EL (cell line): ENCODE measurements at regions not wholly inside any gene's neighbourhood (a gene's known extent, or its start where the extent isn't known, plus 50 kb on each side); places are given as distances from the start of the nearest gene placed in this dataset.

Source experiments
- DNase-seq: peaks from one replicate; pipeline ENCODE4 v3.0.0-alpha.2; 2016

GRCh38 chr5:2177244-2177643 lies 294.5 kb upstream of the IRX4 start:
- no peak for DNase-seq

- DNase-seq, result no peak
These were observed 293.9 kb upstream of the IRX4 start for GRCh38 chr5:2176581-2176980.

- DNase-seq, result no peak
These were observed 293.2 kb upstream of the IRX4 start for GRCh38 chr5:2175842-2176404.

GRCh38 chr5:2175041-2175440 lies 292.3 kb upstream of the IRX4 start:
- DNase-seq, result no peak

GRCh38 chr5:2174538-2174937 lies 291.8 kb upstream of the IRX4 start:
- no peak for DNase-seq

- DNase-seq, result no peak
These were observed 290.6 kb upstream of the IRX4 start for GRCh38 chr5:2173151-2173834.

GRCh38 chr5:2172471-2172870 lies 289.7 kb upstream of the IRX4 start:
- DNase-seq, result no peak

- DNase-seq, result no peak
These were observed 288.0 kb upstream of the IRX4 start for GRCh38 chr5:2170761-2171160.

- no peak for DNase-seq
These were observed 287.4 kb upstream of the IRX4 start for GRCh38 chr5:2169850-2170760.

- DNase-seq, result no peak
These were observed 286.7 kb upstream of the IRX4 start for GRCh38 chr5:2169430-2169808.

GRCh38 chr5:2168601-2169429 lies 286.1 kb upstream of the IRX4 start:
- no peak for DNase-seq

GRCh38 chr5:2167671-2168070 lies 284.9 kb upstream of the IRX4 start:
- no peak for DNase-seq

- DNase-seq, result no peak
These were observed 284.3 kb upstream of the IRX4 start for GRCh38 chr5:2166979-2167377.

GRCh38 chr5:2166306-2166978 lies 283.7 kb upstream of the IRX4 start:
- DNase-seq, result no peak

- no peak for DNase-seq
These were observed 283.0 kb upstream of the IRX4 start for GRCh38 chr5:2165615-2166305.

GRCh38 chr5:2165203-2165602 lies 282.5 kb upstream of the IRX4 start:
- no peak for DNase-seq

GRCh38 chr5:2164586-2164985 lies 281.9 kb upstream of the IRX4 start:
- DNase-seq, result no peak

GRCh38 chr5:2163940-2164490 lies 281.3 kb upstream of the IRX4 start:
- no peak for DNase-seq

GRCh38 chr5:2163060-2163856 lies 280.5 kb upstream of the IRX4 start:
- DNase-seq, result no peak

GRCh38 chr5:2160811-2161210 lies 278.1 kb upstream of the IRX4 start:
- no peak for DNase-seq

- no peak for DNase-seq
These were observed 276.0 kb upstream of the IRX4 start for GRCh38 chr5:2158767-2159166.
